H1 (cell line): ENCODE measurements at regions not wholly inside any gene's neighbourhood (a gene's known extent, or its start where the extent isn't known, plus 50 kb on each side); places are given as distances from the start of the nearest gene placed in this dataset.
"Not testable (repeated sequence)": the region's sequence is repeated elsewhere in the genome, so short reads cannot be mapped to it uniquely, and the experiment has no call there.

Experiments
- BCL11A ChIP-seq, 2 experiments: IDR thresholded peaks; one replicate each; pipeline ENCODE4 v1.6.1; 2011; ENCODE audit warnings: low read depth in 2 of 2, low read length in 2 of 2, mild to moderate bottlenecking in 2 of 2
- BRCA1 ChIP-seq: IDR thresholded peaks from 2 replicates; pipeline ENCODE4 v1.6.1; 2012; ENCODE audit warnings: low read depth, low read length, improper control_type of control experiment
- EP300 ChIP-seq, 2 experiments: IDR thresholded peaks; 1 replicate in 1 of 2; 2 replicates in 1 of 2; pipeline ENCODE4 v1.6.1; 2011 to 2012; ENCODE audit warnings: low read depth in 2 of 2, low read length in 2 of 2, mild to moderate bottlenecking in 2 of 2, borderline replicate concordance in 1 of 2, inconsistent platforms in 1 of 2, moderate library complexity in 1 of 2
- NRF1 ChIP-seq: IDR thresholded peaks from 2 replicates; pipeline ENCODE4 v1.6.1; 2011; ENCODE audit warnings: mild to moderate bottlenecking, low read depth, low read length, improper control_type of control experiment
- POLR2A ChIP-seq, 2 experiments: IDR thresholded peaks; 1 replicate in 1 of 2; 2 replicates in 1 of 2; pipeline ENCODE4 v1.6.1; 2011; ENCODE audit warnings: low read depth in 2 of 2, low read length in 2 of 2, mild to moderate bottlenecking in 2 of 2; ENCODE audit errors: control extremely low read depth in 1 of 2
- POLR2AphosphoS5 ChIP-seq: IDR thresholded peaks from 2 replicates; pipeline ENCODE4 v1.6.1; 2011; ENCODE audit warnings: low read depth, low read length
- YY1 ChIP-seq: IDR thresholded peaks from 2 replicates; pipeline ENCODE4 v1.6.1; 2011; ENCODE audit warnings: low read depth, mild to moderate bottlenecking, low read length
- TF ChIP-seq, protein P1 (sequence below), 3 experiments: IDR thresholded peaks; 1 replicate in 2 of 3; 2 replicates in 1 of 3; pipeline versions ENCODE4 v1.5.1 to v1.6.1; 2011; ENCODE audit warnings: low read length in 3 of 3, mild to moderate bottlenecking in 3 of 3, inconsistent platforms in 2 of 3, low read depth in 1 of 3, moderate library complexity in 1 of 3; ENCODE audit not compliant: insufficient read depth in 1 of 3; ENCODE audit errors: control extremely low read depth in 1 of 3

DNA sequence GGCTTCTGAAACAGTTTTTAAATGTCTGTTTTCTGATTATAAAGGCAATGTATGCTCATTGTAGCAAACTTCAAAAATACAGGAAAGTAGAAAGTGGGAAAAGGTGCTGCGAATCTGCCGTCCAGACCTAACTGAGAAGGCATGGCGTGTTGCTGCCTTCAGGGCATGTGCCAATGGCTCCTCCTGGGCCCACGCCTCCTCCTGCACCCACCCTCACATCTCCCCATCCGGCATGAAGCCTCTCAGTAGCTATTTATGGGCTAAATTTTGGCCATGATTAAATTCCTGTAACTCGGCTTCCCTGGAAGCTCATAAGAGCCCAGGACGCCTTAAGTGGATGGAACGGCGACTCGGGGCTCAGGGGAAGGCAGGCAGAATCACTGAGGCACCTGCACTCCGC is 153.8 kb downstream of the LAT start:
- TF ChIP-seq, protein P1, sequence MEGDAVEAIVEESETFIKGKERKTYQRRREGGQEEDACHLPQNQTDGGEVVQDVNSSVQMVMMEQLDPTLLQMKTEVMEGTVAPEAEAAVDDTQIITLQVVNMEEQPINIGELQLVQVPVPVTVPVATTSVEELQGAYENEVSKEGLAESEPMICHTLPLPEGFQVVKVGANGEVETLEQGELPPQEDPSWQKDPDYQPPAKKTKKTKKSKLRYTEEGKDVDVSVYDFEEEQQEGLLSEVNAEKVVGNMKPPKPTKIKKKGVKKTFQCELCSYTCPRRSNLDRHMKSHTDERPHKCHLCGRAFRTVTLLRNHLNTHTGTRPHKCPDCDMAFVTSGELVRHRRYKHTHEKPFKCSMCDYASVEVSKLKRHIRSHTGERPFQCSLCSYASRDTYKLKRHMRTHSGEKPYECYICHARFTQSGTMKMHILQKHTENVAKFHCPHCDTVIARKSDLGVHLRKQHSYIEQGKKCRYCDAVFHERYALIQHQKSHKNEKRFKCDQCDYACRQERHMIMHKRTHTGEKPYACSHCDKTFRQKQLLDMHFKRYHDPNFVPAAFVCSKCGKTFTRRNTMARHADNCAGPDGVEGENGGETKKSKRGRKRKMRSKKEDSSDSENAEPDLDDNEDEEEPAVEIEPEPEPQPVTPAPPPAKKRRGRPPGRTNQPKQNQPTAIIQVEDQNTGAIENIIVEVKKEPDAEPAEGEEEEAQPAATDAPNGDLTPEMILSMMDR (IDR thresholded peaks at IDR 0.05; ENCODE audit: control extremely low read depth in 1 of 3, insufficient read depth in 1 of 3, low read depth in 1 of 3, low read length in 3 of 3), result not testable (repeated sequence)
- not testable (repeated sequence) for TF ChIP-seq NRF1; BRCA1; POLR2AphosphoS5; YY1; EP300 (IDR thresholded peaks at IDR 0.05; ENCODE audit: borderline replicate concordance in 1 of 2, low read depth in 2 of 2, low read length in 2 of 2); POLR2A (IDR thresholded peaks at IDR 0.05; ENCODE audit: control extremely low read depth in 1 of 2, low read depth in 2 of 2, low read length in 2 of 2); BCL11A (IDR thresholded peaks at IDR 0.05; ENCODE audit: low read depth in 2 of 2, low read length in 2 of 2)
